ENCODE measurements at regions not wholly inside any gene's neighbourhood (a gene's known extent, or its start where the extent isn't known, plus 50 kb on each side); places are given as distances from the start of the nearest gene placed in this dataset.

- Histone ChIP-seq H3K27ac (no peak overlapping the region), H3K4me3 (no peak overlapping the region), H3K36me3 (replicated peaks in 1 of 2; ENCODE audit: insufficient read depth in 1 of 2, low read depth in 2 of 2) (no peaks in the 10 kb centered on the region), H3K27me3 (no peaks in the 10 kb centered on the region), H3K4me1 (peaks cover 7% of the 10 kb centered on the region), H3K9me3 (peaks cover 0 to 3% (median 0%) of the 10 kb centered on the region in 3 donors)
- TF ChIP-seq POLR2A (IDR thresholded peaks at IDR 0.05), result no peak
- no peak for TF ChIP-seq CTCF (IDR thresholded peaks at IDR 0.05)
- WGBS, 2 donors, result 66 to 68% methylated on average over 4 of the region's 4 CpGs
- DNase-seq, result no peak
- intact Hi-C loops (cut with DNase I), result no loop called here
- no peak for ATAC-seq
Measured at GRCh38 chr1:98102345-98103030, 181.7 kb upstream of the DPYD start.

DNA sequence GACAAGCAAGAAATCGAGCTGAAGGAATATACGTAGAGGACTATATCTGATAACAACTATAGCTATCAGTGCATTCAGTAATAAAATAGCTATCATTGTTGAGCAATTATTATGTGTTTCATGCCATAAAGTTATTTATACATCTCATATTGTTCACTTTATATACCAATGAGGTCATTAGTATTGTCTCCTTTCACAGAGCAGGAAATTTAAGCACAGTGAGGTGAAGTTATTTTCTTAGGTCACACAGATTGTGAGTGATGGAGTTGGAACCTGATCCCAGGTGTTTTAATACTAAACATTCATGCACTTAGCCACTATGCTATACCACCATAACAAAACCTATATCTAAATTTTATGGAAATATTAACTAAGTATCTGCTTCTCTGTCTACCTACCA is 180.5 kb upstream of the DPYD start:
- TF ChIP-seq POLR2A (IDR thresholded peaks at IDR 0.05) (no peak), CTCF (IDR thresholded peaks at IDR 0.05) (no peak)
- ATAC-seq (no peak), DNase-seq (no peak)
- Histone ChIP-seq H3K36me3 (replicated peaks in 1 of 2; ENCODE audit: insufficient read depth in 1 of 2, low read depth in 2 of 2) (no peaks in the 10 kb centered on the region), H3K27me3 (no peaks in the 10 kb centered on the region), H3K4me1 (peaks cover 7% of the 10 kb centered on the region), H3K9me3 (no peaks in the 10 kb centered on the region), H3K27ac (no peak overlapping the region), H3K4me3 (no peak overlapping the region)
- intact Hi-C loops (cut with DNase I), result no loop called here
- WGBS, 2 donors, result 78 to 79% methylated on average over 2 of the region's 2 CpGs

GRCh38 chr1:98099501-98099900 is 178.7 kb upstream of the DPYD start:
- peaks cover 2% of the 10 kb centered on the region for H3K4me1 ChIP-seq
- WGBS, 2 donors, result 55% methylated on average over 3 of the region's 3 CpGs
- no peaks in the 10 kb centered on the region for H3K27me3 ChIP-seq
- no peak overlapping the region for H3K27ac ChIP-seq
- H3K36me3 ChIP-seq (replicated peaks in 1 of 2; ENCODE audit: insufficient read depth in 1 of 2, low read depth in 2 of 2), result no peaks in the 10 kb centered on the region
- intact Hi-C loops (cut with DNase I), result no loop called here
- H3K4me3 ChIP-seq, result no peak overlapping the region
- TF ChIP-seq POLR2A (IDR thresholded peaks at IDR 0.05) (no peak), CTCF (IDR thresholded peaks at IDR 0.05) (no peak)
- DNase-seq (no peak), ATAC-seq (no peak)
- no peaks in the 10 kb centered on the region for H3K9me3 ChIP-seq

DNA sequence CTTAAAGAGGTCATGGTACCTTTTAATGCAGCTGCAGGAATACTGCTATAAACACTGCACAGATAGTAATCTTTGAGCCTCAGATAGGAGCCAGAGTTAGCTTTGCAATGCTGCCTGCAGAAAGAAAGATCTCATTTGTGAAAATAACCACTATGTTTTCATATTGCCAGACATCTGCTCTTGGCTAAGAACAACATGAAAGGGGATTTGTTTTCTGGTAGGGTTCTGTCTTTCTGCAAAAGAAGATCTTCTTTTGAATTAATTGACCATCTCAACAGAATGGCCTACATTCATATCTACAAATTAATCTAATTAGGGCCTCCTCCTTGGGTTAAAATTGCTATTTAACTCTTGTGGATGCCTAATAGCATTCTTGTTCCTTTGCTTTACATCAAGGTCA is 177.6 kb upstream of the DPYD start:
- ATAC-seq (no peak), DNase-seq (no peak)
- Histone ChIP-seq H3K4me3 (no peak overlapping the region), H3K9me3 (no peaks in the 10 kb centered on the region), H3K27me3 (no peaks in the 10 kb centered on the region), H3K27ac (no peak overlapping the region), H3K36me3 (replicated peaks in 1 of 2; ENCODE audit: insufficient read depth in 1 of 2, low read depth in 2 of 2) (no peaks in the 10 kb centered on the region), H3K4me1 (no peaks in the 10 kb centered on the region)
- intact Hi-C loops (cut with DNase I), result no loop called here
- TF ChIP-seq POLR2A (IDR thresholded peaks at IDR 0.05) (no peak), CTCF (IDR thresholded peaks at IDR 0.05) (no peak)

DNA sequence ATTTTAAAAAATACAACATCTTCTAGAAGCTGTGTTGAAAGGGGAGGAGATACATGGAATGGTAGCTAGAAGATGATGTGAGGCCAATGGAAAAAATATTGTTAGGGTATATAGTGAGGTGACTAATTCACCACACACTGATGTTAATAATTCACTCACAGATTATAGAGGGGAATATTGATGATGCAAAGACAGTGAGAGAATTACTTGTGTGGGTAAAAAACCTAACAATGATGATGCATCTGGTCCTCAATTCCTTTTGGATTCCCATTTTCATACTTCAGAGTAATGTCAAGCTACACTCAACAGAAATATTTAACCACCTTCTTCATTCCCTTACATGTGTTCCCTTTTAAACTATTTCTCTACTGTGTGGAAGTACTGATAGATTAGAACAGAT is 169.5 kb upstream of the DPYD start:
- H3K27ac ChIP-seq, result no peak overlapping the region
- no peak for DNase-seq
- ATAC-seq, result no peak
- intact Hi-C loops (cut with DNase I), result no loop called here
- no peaks in the 10 kb centered on the region for H3K36me3 ChIP-seq (replicated peaks in 1 of 2; ENCODE audit: insufficient read depth in 1 of 2, low read depth in 2 of 2)
- TF ChIP-seq CTCF (IDR thresholded peaks at IDR 0.05), result no peak
- TF ChIP-seq POLR2A (IDR thresholded peaks at IDR 0.05), result no peak
- H3K27me3 ChIP-seq, result no peaks in the 10 kb centered on the region
- H3K4me3 ChIP-seq, result no peak overlapping the region
- no peaks in the 10 kb centered on the region for H3K9me3 ChIP-seq
- no peaks in the 10 kb centered on the region for H3K4me1 ChIP-seq

All from body of pancreas (tissue), 4 donors.